GM12874 (cell line): ENCODE measurements at regions not wholly inside any gene's neighbourhood (a gene's known extent, or its start where the extent isn't known, plus 50 kb on each side); places are given as distances from the start of the nearest gene placed in this dataset.

ENCODE experiments used
- TF ChIP-seq, protein P1 (sequence below): IDR thresholded peaks from 2 replicates; pipeline ENCODE4 v1.5.1; 2011; ENCODE audit warnings: low read depth, mild to moderate bottlenecking, control low read depth, low read length, moderate library complexity; ENCODE audit not compliant: insufficient read depth

DNA sequence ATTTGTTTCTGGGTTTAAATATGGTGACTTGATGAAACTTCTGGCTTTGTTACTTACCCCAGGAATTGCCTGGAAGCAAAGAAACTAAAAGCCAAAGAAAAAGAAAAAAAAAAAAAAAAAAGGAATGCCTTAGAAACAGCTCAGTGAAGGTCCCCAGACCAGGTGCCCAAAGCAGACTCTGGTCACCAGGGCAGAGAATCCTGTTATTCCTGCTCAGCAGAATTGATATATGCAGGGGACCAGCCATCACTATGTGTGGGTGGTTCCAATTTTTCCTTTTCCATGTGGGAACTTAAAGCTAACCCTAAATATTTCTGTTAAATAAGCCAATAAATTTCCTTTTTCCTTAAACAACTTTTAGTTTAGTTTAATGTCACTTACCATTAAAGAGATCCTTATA, 100.8 kb upstream of the TPRG1 start:
- TF ChIP-seq, protein P1, sequence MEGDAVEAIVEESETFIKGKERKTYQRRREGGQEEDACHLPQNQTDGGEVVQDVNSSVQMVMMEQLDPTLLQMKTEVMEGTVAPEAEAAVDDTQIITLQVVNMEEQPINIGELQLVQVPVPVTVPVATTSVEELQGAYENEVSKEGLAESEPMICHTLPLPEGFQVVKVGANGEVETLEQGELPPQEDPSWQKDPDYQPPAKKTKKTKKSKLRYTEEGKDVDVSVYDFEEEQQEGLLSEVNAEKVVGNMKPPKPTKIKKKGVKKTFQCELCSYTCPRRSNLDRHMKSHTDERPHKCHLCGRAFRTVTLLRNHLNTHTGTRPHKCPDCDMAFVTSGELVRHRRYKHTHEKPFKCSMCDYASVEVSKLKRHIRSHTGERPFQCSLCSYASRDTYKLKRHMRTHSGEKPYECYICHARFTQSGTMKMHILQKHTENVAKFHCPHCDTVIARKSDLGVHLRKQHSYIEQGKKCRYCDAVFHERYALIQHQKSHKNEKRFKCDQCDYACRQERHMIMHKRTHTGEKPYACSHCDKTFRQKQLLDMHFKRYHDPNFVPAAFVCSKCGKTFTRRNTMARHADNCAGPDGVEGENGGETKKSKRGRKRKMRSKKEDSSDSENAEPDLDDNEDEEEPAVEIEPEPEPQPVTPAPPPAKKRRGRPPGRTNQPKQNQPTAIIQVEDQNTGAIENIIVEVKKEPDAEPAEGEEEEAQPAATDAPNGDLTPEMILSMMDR, result no peak

DNA sequence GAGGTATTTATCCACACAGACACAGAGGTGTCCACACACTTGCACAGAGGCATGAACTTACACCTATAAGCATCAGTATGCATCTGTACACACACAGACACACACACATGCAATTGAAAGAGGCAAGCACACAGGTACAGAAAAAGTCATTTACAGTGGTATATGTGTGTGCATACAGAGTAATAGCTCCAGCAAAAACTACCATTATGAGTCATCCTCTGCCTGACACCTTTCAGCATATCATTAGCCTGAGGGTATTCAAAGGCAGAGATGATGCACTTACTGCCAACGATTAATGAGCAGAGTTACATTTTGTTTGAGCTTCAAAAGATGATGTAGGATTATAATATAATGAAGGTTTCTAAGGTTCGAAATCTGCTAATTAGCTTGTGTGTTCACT, 100.3 kb upstream of the TPRG1 start:
- TF ChIP-seq, protein P1, result no peak

DNA sequence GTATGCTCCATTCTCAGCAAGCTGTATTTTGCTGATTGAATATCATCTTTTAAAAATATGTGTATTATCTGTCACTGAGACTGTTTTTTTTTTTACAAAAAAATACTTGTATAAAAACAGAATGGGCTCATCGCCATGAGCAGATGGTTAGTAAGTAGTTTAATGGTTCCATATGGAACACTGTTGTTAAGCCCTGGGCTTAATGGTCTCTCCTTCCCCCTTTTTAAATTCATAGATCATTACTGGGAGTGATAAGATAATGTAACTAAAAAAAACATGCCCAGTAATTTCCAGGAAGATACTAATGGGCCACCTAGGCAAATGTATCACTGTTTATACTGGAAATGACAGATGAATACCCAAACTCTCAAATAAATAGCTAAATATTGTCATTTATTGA, 95.3 kb upstream of the TPRG1 start:
- TF ChIP-seq, protein P1, result no peak

DNA sequence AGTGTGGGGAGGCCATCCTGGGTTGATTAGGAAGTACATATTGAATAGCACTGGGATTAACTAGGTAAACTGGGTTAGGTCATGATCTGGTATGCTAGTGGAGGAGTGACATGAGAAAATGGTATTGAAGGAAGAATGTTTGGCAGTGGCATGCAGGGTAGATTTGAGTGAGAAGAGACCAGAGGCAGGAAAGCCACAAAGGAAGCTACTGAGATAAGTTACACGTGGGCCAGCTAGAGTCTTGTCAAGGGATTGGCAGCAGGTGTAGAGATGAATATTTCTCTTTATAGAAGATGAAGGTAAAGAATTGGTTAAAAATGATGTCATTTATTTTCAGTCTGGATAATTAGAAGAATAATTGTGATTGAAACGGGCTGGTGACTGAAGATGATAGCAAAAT, 91.0 kb upstream of the TPRG1 start:
- TF ChIP-seq, protein P1, result no peak

DNA sequence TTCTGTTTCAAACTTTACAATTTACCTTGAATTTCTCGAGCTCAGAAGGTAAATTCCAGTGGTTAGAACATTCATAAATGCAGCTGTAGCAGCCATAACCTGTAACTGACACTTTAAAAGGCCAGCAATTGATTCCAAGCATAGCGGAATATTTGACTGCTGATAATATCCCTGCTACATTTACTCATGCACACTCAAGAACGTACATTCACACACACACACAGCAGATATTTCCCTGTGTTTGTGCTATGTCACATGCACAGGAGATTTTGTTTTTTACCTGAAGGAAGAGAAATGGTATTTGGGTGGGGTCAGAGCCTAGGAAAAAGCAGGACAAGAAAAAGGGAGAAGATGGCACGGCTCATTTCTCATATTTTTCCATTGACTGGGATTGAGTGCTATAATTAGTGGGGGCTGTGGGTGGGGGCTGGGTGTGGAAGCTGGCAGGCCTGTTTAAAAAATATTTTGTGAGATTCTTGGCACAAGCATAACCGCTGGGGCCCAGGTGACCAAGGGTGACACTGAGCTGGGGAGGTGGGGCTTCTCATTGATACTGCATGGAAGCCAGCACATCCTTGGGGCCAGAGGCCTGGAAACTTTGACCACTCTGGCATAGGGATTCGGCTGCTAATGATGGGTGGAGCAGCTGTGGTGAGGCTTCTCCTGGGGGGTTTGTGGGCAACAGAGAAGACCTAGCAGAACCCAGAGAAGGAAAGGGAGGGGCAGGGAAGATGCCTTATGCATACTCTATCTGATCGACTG, 88.9 kb upstream of the TPRG1 start:
- TF ChIP-seq, protein P1, result no peak

DNA sequence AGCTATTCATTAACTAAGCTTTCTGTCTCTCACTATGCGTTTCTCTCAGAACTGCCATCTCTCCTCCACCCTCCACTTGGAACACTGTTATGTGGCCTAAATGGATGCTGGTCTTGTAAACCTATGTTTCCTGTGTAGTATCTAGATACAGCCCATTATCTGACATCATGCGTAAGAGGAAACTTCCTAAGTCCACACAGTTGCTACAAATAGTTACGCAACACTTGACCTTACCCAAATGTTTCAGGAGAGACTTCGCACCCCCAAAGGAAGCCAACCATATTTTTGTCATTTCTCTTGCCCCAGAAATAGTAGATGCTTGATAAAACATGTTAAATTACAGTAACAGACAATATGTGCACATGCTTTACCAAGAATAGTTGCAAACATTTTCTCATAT, 87.2 kb upstream of the TPRG1 start:
- TF ChIP-seq, protein P1, result no peak

DNA sequence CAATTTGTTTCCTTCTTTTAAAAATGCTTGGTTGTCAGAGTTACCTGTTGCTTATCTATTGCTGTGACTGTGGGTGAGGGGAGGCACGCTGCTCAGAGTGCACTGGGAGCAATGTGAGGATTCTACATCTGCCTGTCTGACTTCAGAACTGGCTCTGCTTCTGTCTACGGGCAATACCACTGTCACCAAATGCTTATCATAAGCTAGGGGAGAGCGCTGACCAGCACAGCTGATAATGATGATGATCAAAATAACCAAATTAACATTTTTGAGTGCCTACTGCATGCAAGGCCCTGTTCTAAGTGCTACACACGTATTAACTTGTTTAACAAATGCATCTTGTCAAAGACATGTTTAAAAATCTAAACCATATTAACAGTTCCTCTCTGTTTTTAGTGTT, 79.2 kb upstream of the TPRG1 start:
- TF ChIP-seq, protein P1, result no peak

DNA sequence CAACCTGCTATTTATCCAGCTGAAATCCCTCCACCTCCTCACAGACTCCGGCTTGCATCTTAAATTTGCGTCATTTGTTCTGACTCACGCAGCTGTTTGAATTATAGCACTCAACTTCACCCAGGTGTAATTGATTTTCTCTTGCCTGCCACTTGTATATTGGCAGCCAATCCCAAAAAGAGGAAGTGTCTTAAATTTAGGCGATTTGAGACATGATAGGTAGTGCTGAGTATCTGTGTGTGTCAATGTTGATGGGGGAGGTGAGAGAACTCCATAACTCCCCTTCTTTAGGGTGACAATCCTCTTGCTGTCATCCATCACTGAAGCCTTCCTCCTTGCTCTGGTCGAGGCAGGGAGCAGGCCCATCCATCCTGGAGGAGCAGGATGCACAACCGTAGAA, 77.2 kb upstream of the TPRG1 start:
- TF ChIP-seq, protein P1, result no peak
